A673 (cell line): ENCODE measurements at regions not wholly inside any gene's neighbourhood (a gene's known extent, or its start where the extent isn't known, plus 50 kb on each side); places are given as distances from the start of the nearest gene placed in this dataset.

ENCODE experiments used
- CTCF ChIP-seq: fragments of 300-800, 200-600 bp; sonication (generic); conservative IDR thresholded peaks from 2 replicates; pipeline ENCODE4 v1.5.1; 2017; ENCODE audit warnings: low read depth, mild to moderate bottlenecking, antibody characterized with exemption, low read length, moderate library complexity, mixed read lengths
- EZH2 ChIP-seq: fragments of 200-600 bp; sonication (generic); IDR thresholded peaks from 2 replicates; pipeline ENCODE4 v1.6.1; 2017; ENCODE audit warnings: borderline replicate concordance, low read depth, mild to moderate bottlenecking, mixed read lengths, antibody characterized with exemption, low read length; ENCODE audit not compliant: poor library complexity, severe bottlenecking

- TF ChIP-seq EZH2: no peak
- TF ChIP-seq CTCF: no peak
Observed at GRCh38 chr2:12862541-12862940, 145.8 kb downstream of the TRIB2 start.
